ENCODE measurements at regions not wholly inside any gene's neighbourhood (a gene's known extent, or its start where the extent isn't known, plus 50 kb on each side); places are given as distances from the start of the nearest gene placed in this dataset.
"Not testable (repeated sequence)": the region's sequence is repeated elsewhere in the genome, so short reads cannot be mapped to it uniquely, and the experiment has no call there.

DNA sequence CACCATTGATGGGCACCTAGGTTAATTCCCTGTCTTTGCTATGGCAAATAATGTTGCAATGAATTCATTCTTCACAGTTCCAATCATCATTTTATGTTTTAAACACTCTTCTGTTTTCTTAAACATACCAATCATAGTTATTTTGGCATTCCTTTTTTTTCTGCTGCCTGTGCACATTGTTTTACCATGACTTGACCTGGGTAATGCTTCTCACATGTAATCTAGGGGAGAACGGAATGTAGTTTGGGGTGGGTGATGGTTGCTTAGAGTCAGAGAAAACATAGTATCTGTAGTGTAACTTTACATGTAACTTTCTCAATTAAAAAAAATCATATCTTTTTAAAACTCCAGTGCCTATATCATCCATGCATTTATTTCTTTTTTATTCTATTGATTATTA, 1945.3 kb upstream of the RAG2 start:
- DNase-seq, result no peak

DNA sequence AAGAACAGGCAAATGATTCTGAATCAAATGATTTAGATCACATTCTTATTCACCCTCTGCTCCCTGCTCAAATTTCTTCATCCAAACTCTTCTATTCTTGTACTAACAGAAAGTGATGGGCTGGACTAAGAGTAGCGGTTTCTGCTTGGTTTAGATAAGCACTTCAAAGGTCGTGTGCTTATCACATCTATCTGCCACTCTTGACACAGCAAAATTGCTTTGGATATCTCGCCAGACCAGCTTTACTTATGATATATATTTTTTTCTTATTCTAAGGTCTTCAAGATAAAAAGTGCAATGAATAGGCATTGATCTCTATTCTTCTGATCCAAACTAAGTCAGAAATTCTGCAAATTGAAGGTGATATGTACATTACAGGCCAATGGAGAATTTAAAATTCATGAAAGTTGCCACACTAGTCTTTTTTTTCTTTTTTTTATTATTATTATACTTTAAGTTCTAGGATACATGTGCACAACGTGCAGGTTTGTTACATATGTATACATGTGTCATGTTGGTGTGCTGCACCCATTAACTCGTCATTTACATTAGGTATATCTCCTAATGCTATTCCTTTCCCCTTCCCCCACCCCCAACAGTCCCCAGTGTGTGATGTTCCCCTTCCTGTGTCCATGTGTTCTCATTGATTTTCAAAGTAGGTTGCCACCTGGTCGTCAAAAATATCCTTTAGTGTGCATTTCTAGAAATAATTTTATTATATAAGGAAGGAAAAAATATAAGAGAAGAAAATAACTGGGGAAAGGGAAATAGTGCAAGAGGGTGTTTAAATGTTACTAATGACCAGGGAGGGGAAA, 1941.0 kb upstream of the RAG2 start:
- no peak for DNase-seq

DNA sequence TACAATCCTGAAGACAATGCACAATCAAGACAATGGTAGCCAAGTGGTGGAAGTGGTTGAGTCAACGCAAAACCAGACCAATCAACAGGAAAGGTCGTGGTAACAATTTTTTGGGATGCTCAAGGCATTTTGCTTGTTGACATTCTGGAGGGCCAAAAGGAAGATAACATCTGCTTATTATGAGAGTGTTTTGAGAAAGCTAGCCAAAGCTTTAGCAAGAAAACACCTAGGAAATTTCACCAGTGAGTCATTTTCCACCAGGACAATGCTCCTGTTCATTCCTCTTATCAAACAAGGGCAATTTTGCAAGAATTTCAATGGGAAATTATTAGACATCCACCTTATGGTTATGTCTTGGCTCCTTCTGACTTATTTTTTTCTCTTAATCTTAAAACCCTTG, 1932.2 kb upstream of the RAG2 start:
- DNase-seq, result no peak

DNA sequence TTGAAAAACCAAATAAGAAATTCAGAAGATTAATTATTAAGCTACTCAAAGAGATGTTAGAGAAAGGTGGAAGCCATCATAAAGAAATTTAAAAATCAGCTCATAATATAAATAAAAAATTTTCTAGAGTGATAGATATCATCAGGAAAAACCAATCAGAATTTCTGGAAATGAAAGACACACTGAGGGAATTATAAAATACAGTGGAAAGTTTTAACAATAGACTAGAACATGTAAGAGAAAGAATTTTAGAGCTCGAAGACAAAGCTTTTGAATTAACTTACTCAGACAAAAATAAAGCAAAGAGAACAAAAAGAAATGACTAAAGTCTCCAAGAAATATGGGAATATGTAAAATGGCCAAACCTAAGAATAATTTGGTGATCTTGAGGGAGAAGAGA, 1926.9 kb upstream of the RAG2 start:
- DNase-seq, result no peak

DNA sequence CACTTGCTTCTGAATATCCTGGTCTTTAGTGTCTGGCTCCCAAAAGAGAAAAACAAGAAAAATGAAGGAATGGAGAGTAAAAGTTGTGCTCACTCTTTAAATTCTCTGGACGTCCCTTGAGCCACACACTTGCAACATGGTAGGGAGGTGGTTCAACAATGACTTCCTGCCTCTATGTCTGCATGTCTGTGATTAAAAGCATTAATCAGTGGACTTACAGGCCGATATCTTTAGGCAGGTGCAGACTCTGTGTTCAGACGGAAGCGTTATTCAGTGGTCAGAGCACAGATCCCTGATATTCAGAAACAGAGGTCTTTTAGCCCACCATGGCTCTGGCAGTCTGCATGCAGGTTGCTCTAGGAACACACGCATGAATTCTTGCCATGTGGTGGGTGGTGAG, 1920.0 kb upstream of the RAG2 start:
- no peak for DNase-seq

DNA sequence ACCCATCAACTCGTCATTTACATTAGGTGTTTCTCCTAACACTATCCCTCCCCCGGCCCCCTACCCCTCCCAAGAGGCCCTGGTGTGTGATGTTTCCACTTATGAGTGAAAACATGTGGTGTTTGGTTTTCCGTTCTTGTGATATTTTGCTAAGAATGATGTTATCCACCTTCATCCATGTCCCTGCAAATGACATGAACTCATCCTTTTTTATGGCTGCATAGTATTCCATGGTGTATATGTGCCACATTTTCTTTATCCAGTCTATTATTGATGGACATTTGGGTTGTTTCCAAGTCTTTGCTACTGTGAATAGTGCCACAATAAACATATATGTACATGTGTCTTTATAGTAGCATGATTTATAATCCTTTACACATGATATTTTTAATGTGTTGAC, 1914.8 kb upstream of the RAG2 start:
- DNase-seq, result not testable (repeated sequence)

DNA sequence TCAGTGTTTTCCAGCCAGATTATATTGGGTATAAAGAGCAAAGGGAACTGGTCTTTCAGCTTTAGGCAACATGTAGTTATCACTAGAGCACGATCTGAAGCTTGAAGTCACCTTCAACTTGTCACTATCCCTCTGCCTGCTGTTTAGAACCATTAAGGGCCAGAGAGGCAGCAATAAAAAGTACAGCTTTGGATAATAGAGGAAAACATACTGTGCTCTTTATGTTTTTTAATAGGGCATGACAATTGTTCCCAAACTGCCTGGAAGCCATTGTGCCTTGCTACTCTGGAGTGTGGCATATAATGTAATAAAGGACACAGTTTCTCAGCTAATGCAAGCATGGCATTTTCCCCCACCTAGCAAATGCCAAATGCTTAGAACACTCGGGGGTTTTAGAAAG, 1912.0 kb upstream of the RAG2 start:
- DNase-seq, result no peak

DNA sequence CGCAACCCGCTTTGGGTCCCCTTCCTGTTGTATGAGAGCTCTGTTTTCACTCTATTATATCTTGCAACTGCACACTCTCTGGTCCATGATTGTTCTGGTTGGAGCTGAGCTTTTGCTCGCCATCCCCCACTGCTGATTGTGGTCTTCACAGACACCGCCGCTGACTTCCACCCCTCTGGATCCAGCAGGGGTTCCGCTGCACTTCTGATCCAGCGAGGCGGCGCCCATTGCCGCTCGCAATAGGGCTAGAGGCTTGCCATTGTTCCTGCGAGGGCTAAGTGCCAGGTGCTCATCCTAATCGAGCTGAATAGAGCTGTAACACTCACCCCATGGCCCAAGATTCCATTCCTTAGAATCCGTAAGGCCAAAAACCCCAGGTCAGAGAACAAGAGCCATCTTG, 1905.8 kb upstream of the RAG2 start:
- DNase-seq, result no peak

DNA sequence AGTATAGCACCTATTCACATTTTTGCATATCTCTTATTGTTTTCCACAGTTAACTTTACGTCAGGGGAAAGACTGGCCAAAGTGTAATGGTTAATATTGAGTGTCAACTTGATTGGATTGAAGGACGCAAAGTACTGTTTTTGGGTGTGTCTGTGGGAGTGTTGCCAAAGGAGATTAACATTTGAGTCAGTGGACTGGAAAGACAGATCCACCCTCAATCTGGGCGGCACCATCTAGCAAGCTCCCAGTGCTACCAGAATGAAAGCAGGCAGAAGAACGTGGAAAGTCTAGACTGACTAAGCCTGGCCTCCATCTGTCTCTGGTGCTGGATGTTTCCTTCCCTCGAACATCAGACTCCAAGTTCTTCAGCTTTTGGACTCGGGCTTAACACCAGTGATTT, 1900.7 kb upstream of the RAG2 start:
- DNase-seq, result no peak

DNA sequence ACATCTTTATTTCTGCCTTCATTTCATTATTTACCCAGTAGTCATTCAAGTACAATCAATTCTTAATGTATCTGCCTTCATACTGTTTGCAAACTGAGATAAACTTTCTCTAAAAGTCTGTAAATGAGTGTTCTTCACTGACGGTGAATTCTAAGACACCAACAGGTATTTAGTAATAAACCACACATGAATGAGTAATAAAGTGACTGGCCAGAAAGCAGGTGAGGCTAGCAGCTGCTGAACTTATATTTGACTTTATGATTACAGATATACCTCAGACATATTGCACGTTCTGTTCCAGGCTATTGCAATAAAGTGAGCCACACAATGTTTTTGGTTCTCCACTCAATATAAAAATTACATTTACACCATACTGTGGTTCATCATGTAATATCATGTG, 1894.0 kb upstream of the RAG2 start:
- no peak for DNase-seq

DNA sequence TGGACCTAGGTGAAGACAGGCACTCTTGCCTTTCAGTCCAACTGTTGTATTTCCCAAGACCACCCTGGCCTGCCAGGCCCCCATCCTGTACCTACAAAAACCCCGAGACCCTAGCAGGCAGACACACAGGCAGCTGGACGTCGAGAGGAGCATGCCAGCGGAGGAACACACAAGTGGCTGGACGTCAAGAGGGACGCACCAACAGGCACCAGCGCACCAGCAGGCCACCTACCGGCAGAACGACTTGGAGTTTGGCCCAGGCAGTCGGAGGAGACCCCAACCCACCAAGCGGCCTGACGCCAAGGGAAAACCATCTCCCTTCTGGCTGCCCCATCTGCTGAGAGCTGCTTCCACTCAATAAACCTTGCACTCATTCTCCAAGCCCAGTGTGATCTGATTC, 1883.4 kb upstream of the RAG2 start:
- no peak for DNase-seq

DNA sequence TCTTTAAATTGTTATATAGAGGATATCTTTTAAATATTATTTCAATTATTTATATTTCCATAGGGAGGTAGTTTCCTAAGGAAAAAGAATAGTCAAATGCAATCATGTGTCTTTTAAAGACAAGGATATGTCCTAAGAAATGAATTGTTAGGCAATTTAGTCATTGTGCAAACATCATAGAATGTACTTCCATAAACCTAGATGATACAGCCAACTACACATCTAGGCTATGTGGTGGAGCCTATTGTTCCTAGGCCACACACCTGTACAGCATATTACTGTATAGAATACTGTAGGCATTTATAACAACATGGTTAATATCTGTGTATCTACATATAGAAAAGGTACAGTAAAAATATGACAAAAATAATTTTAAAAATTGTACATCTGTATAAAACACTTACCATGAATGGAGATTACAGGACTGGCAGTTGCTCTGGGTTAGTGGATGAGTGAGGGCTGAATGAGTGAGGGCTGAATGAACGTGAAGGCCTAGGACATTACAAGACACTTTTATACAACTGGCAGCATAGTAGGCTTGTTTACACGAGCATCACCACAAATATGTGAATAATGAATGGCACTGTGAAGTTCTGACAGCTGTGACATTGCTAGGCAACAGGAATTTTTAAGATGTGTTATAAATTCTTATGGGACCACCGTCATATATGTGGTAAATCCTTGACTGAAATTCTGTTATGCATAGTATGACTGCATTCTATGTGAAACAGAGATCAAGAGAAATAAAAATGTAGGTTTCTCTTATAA, 1879.0 kb upstream of the RAG2 start:
- no peak for DNase-seq

DNA sequence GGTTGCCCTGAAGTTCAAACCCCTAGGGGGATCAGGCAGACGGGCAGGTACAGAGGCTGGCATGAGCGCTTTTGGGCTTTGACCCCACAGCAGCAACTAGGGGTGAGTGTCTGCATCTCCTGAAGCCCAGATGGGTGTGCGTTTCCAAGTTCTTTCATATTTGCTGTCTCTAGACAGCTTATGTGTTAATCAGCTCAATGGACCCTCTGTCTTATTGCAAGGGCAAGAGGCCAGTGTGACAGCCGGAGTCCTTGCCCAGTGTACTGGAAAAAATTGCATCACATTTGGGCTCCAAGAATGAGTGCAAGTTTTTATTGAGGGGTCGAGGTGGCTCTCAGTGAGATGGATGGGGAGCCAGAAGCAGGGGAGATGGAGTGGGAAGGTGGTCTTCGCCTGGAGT, 1863.7 kb upstream of the RAG2 start:
- DNase-seq, result no peak

DNA sequence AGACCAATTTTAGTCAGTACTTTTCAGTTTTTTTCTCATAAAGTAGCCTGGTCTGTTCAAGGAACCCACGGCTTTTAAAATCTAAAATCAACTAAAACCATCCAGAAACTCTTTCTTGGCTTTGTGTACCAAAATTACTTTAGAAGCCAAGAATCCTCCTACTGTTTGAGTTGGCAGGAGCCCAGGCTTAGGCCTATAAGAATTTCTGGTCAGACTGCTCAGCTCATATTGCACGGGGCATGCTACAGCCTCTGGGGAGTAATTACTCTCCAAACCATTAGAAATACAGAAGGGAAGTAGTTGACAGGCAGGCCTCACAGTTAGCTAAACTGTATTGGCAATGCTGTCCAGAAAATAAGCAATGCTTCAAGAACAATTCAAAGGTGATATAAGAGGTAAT, 1862.9 kb upstream of the RAG2 start:
- no peak for DNase-seq

DNA sequence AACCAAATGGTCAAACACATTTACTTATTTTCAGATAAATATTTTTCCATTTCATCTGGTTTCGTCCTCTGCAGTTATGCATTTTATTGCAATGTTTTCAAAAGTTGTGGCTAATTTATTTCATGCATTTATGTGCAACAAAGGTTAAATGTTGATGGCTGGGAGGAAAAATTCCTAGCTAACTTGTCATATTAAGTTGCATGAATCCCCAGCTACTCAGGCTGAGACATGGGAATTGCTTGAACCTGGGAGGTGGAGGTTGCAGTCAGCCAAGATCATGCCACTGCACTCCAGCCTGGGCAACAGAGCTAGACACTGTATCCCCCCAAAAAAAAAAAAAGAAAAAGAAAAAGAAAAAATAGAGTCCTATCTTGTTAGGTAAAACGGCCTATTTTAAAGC, 1862.4 kb upstream of the RAG2 start:
- DNase-seq, result no peak

DNA sequence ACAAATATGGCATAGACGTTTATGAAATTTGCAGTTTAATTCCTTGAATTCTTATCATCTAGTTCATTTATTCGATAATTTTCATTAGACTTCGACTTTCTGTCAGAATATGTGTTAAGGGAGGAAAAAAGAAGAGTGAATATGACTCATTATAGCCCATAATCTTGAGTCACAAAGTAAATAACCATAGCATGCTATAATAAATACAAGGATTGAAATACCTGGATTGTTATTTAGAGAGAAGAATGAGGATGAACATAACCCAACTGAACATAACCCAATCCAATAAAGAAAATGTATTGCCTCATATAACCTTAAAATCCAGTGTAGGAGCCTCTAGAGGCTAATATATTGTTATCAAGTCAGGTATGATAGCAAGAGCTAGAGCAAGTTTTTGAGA, 1858.3 kb upstream of the RAG2 start:
- no peak for DNase-seq

DNA sequence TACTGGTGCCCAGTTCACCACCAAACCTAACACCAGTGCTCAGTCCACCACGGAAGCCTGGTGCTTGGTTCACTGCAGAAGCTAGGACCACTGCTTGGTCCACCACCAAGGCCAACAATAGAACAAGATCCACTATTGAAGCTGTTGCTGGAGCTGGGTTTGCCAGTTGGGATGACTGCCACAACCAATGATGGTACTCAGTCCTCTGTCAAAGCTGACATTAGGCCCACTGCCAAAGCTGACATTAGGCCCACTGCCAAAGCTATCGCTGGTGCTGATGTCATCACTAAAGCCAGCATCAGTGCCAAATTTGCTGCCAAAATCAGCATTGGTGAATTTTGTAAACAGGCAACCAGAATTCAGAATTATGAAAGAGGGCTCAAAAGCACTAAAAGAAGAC, 1850.2 kb upstream of the RAG2 start:
- DNase-seq, result no peak

DNA sequence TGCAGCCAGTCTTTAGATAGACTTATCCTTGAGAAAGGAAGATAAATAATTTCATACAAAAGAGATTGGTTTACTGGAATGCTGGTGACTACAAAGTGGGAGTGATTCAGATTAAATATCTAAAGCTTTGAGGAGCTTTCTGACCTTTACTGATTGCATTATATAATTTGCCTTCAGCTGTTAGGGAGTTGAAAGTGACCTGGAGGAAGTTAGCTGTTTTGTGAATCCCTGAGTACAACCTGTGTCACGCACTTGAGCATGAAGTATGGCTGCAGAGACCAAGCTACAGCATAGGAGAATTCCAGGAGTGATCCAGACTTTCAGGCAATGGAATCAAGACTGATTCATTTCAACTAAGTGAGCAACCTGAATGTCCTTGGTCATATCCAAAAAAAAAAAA, 1848.3 kb upstream of the RAG2 start:
- no peak for DNase-seq

DNA sequence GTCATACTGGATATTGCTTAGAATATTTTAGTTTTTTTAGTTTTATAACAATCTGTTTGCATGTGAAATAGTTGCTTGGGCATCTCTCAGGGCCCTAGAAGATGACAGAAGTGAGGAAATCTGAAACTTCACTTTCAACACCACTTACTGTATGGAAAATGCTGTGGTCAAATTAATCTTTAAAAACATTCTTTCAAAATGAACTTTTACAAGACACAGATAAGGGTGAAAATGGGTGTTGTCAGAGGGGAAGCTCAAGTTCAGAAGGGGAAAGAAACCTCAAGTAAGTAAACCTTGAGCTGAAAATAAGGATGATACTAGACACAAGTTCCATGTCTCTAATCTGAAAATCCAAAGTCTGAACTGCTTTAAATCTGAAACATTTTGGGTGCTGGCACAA, 1840.1 kb upstream of the RAG2 start:
- no peak for DNase-seq

DNA sequence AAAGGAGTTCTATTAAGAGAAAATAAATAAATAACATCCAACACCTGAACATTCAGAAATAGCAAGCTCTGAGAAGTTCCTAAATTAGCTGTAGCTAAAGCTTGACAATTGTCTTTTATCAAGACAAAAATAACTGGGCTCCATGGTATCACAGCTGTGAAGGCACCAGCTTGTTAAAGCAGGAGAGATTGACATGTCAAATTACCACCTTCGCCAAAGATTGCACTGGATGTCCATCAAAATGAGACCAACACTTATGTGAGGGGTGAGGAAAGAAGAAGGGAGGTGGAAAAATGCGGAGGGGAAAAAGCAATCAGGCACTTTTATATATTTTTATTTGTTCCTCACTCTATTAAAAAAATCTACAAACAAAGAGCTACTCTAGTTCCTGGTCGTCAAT, 1827.5 kb upstream of the RAG2 start:
- DNase-seq, result no peak

DNA sequence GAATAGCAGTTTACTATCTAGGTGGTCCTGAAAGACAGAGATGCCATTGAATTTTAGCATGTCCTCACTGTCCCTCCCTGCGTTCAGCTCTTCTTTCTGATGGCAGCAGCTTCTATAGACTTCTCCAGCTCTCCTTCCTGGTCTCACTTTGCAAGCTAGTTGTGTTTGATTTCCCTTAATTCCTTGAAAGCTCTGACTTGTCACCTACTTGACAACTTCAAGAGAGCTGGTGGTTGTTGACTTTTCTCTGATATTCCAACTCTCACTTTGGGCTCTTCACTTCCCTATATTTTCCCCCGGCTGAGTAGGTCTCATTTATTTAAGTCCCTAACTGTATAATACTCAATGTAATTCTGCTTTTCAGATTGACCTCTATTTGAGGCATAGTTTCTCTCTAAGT, 1825.0 kb upstream of the RAG2 start:
- DNase-seq, result no peak

DNA sequence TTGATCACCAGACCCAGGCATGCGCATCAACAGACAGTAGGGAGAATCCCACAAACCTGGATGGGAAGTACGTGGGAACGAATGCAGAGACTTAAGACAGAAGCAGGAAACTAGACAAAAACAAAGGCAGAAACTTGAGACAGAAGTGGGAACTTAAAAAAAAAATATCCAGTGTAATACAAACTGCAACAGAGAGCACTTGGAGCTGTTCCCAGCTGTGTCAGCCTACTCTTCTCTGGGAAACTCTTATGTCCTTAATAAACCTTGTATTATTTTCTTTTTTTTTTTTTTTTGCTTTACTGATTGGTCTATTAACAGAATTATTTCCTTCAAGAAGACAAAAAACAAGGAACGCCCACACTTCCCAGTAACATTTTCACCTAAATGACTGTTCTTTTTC, 1818.1 kb upstream of the RAG2 start:
- no peak for DNase-seq

DNA sequence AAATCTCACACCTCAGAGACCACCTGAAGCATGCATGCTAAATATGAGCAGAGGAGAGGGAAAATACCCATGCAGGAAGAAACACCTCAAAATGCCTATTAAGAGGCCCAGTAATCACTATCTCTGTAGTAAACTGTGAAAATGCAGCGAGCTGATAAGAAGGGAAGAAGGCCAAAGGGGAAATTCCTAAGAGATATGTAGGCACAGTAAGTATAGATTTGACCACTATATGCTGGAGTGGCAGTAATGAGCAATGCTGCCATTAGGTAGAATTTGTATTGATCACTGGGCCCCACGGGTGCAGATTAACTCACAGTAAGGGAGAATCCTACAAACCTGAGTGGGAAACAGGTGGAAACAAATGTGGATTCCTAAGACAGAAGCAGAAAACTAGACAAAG, 1813.1 kb upstream of the RAG2 start:
- DNase-seq, result no peak

DNA sequence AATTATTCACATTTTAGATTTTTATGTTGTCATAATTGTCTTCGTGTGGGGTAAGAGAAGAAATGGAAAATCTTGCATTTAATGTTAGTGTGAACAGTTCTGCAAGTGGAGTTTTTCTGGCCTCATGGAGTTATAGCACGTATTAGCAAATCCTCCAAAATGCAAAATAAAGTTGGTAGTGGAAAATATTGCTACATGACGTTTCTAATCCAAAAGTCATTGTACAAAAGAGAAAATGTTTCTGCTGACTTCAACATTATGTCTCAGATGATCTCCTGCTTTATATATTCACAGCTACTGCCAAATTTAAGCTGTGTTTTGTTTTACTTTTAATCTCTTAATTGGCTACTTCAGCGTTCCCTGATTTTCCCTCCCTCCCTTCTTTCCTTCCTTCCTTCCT, 1804.0 kb upstream of the RAG2 start:
- no peak for DNase-seq

DNA sequence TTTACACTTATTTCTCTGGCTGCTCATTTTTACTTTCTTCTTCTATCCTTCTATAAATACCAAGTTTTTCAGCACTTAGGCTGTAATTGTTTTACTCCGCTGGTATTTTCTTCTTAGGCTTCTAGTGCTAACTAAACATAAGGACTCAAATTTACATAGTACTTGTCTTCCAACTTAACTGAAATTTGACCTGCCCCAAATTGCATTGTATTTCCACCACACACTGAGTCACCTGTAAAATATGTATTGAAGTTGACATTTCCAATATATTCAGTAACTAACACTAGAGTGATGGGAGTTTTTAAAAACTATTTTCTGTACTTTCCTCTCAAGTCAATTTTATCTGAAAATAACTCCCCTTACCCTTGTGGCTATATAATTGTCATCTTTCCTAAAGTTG, 1794.1 kb upstream of the RAG2 start:
- no peak for DNase-seq
